Skeletal muscle tissue (tissue), 3 donors: ENCODE measurements at regions not wholly inside any gene's neighbourhood (a gene's known extent, or its start where the extent isn't known, plus 50 kb on each side); places are given as distances from the start of the nearest gene placed in this dataset.
"Not testable (repeated sequence)": the region's sequence is repeated elsewhere in the genome, so short reads cannot be mapped to it uniquely, and the experiment has no call there.

Experiments
- H3K27ac ChIP-seq: one replicate; pipeline ENCODE4 v1.7.0; 2013; ENCODE audit warnings: mild to moderate bottlenecking, low read depth, low read length, inconsistent platforms
- H3K27me3 ChIP-seq, 3 donors: one replicate each; pipeline ENCODE4 v1.7.0; 2013; ENCODE audit warnings: low read length in 3 of 3; ENCODE audit not compliant: control insufficient read depth in 3 of 3, insufficient read depth in 3 of 3
- H3K36me3 ChIP-seq, 3 donors: one replicate each; pipeline ENCODE4 v1.7.0; 2013; ENCODE audit warnings: low read length in 3 of 3; ENCODE audit not compliant: control insufficient read depth in 3 of 3, insufficient read depth in 3 of 3
- H3K4me1 ChIP-seq, 3 donors: one replicate each; pipeline ENCODE4 v1.7.0; 2013; ENCODE audit warnings: low read length in 3 of 3, mild to moderate bottlenecking in 3 of 3; ENCODE audit not compliant: control insufficient read depth in 3 of 3, insufficient read depth in 3 of 3
- H3K4me3 ChIP-seq, 3 donors: one replicate each; pipeline ENCODE4 v1.7.0; 2013; ENCODE audit warnings: low read length in 3 of 3
- H3K9ac ChIP-seq, 3 donors: one replicate each; pipeline ENCODE4 v1.7.0; 2013; ENCODE audit warnings: low read length in 3 of 3, mild to moderate bottlenecking in 3 of 3, moderate library complexity in 2 of 3, low read depth in 1 of 3
- H3K9me3 ChIP-seq, 3 donors: one replicate each; pipeline ENCODE4 v1.7.0; 2013; ENCODE audit warnings: low read length in 3 of 3; ENCODE audit not compliant: control insufficient read depth in 3 of 3
- donor health status: Osteomylitis.

DNA sequence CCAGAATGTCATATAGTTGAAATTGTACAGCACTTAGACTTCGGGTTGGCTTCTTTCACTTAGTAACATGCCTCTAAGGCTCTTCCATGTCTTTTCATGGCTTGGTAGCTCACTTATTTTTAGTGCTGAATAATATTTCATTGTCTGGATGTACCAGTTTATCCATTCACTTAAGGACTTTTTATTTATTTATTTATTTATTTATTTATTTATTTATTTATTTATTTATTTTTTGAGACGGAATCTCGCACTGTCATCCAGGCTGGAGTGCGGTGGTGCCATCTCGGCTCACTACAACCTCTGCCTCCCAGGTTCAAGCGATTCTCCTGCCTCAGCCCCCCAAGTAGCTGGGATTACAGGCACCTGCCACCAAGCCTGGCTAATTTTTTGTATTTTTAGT is 132.9 kb upstream of the ELAC2 start:
- not testable (repeated sequence) for H3K27ac ChIP-seq, H3K4me3 ChIP-seq, H3K4me1 ChIP-seq, H3K9ac ChIP-seq, H3K27me3 ChIP-seq, H3K9me3 ChIP-seq, H3K36me3 ChIP-seq

- no peaks in the 10 kb centered on the region for H3K27me3 ChIP-seq
- no peak overlapping the region for H3K9ac ChIP-seq
- peaks cover 0 to 1% (median 0%) of the 10 kb centered on the region in 3 donors for H3K9me3 ChIP-seq
- no peak overlapping the region for H3K4me3 ChIP-seq
- no peak overlapping the region for H3K27ac ChIP-seq
- no peaks in the 10 kb centered on the region for H3K36me3 ChIP-seq
- H3K4me1 ChIP-seq = no peaks in the 10 kb centered on the region
These were observed 125.2 kb upstream of the ELAC2 start for GRCh38 chr17:13143001-13143400.

GRCh38 chr17:13140750-13141149 is 122.9 kb upstream of the ELAC2 start:
- Histone ChIP-seq H3K4me1 (no peaks in the 10 kb centered on the region), H3K4me3 (no peak overlapping the region), H3K9ac (no peak overlapping the region), H3K9me3 (peaks cover 0 to 1% (median 0%) of the 10 kb centered on the region in 3 donors), H3K36me3 (no peaks in the 10 kb centered on the region), H3K27ac (no peak overlapping the region), H3K27me3 (no peaks in the 10 kb centered on the region)

GRCh38 chr17:13135506-13135905 is 117.7 kb upstream of the ELAC2 start:
- H3K9me3 ChIP-seq = peaks cover 0 to 2% (median 1%) of the 10 kb centered on the region in 3 donors
- no peak overlapping the region for H3K4me3 ChIP-seq
- no peaks in the 10 kb centered on the region for H3K27me3 ChIP-seq
- no peaks in the 10 kb centered on the region for H3K36me3 ChIP-seq
- H3K4me1 ChIP-seq = no peaks in the 10 kb centered on the region
- H3K9ac ChIP-seq = no peak overlapping the region
- H3K27ac ChIP-seq = no peak overlapping the region

DNA sequence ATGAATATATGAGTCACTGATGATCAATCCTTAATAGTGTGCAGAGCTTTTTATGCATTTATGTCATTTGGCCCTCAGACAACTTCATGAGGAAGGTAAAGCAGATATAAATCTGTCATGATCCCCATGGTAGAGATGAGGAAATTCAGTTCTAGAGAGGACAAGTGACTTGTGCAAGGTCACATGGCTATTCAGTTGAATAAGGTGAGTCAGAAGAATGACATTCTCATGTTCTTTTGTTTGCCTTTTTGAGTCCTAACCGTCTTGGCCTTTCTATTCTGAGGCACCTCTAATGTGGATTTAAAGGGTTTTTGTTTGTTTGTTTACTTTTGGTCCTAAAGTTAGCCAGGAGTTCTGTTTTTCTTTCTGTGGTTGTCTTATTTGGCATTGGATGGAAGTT is 116.2 kb upstream of the ELAC2 start:
- no peak overlapping the region for H3K4me3 ChIP-seq
- H3K27ac ChIP-seq = no peak overlapping the region
- H3K9me3 ChIP-seq = peaks cover 0 to 2% (median 0%) of the 10 kb centered on the region in 3 donors
- no peaks in the 10 kb centered on the region for H3K27me3 ChIP-seq
- no peaks in the 10 kb centered on the region for H3K4me1 ChIP-seq
- H3K36me3 ChIP-seq = no peaks in the 10 kb centered on the region
- H3K9ac ChIP-seq = no peak overlapping the region

GRCh38 chr17:13131225-13131624 is 113.4 kb upstream of the ELAC2 start:
- Histone ChIP-seq H3K27me3 (no peaks in the 10 kb centered on the region), H3K36me3 (no peaks in the 10 kb centered on the region), H3K9me3 (peaks cover 0 to 2% (median 0%) of the 10 kb centered on the region in 3 donors), H3K9ac (no peak overlapping the region), H3K4me3 (no peak overlapping the region), H3K4me1 (no peaks in the 10 kb centered on the region), H3K27ac (no peak overlapping the region)

DNA sequence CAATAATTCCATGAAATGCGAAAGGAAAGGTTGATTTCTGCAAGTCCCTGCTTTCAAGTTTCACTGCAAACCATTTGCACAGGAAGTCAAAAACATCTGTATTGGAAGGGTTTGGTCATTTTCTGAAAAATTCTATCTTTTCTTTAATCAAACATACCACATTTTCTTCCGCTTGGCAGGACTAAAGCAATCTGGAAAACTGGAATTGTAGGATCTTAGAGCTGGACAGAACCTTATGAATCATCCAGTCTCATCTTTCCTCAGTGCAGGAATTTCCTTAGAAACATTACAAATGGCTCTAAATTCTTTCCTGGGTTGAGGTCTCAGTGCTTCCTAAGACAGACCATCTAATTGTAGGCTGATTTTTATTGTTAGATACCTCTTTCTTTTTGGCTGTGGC is 111.5 kb upstream of the ELAC2 start:
- no peaks in the 10 kb centered on the region for H3K36me3 ChIP-seq
- H3K9ac ChIP-seq = no peak overlapping the region
- H3K27me3 ChIP-seq = no peaks in the 10 kb centered on the region
- H3K4me3 ChIP-seq = no peak overlapping the region
- H3K4me1 ChIP-seq = no peaks in the 10 kb centered on the region
- H3K9me3 ChIP-seq = peaks cover 0 to 2% (median 0%) of the 10 kb centered on the region in 3 donors
- no peak overlapping the region for H3K27ac ChIP-seq

DNA sequence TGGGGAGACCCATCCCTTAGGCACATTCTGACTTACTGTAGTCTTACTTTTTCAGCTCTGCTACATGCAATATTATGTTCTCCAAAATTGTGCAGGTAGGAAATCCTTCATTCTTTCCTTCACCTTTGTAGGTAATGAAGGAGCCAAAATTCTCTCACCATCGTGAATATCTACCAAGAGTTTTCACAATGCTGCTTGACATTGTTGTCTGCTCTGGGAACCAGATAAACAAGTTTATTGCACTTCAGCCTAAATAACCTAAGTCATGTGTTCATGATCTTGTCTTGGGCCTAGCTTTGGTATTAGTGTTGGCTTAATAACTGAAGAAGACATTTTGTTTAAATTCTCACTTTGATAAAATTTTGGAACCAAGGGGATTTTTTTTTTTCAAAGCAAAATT is 110.8 kb upstream of the ELAC2 start:
- H3K27me3 ChIP-seq = no peaks in the 10 kb centered on the region
- H3K9ac ChIP-seq = no peak overlapping the region
- H3K4me3 ChIP-seq = no peak overlapping the region
- H3K9me3 ChIP-seq = peaks cover 0 to 2% (median 0%) of the 10 kb centered on the region in 3 donors
- no peaks in the 10 kb centered on the region for H3K36me3 ChIP-seq
- no peaks in the 10 kb centered on the region for H3K4me1 ChIP-seq
- no peak overlapping the region for H3K27ac ChIP-seq

- H3K4me1 ChIP-seq = no peaks in the 10 kb centered on the region
- H3K9me3 ChIP-seq = peaks cover 0 to 2% (median 0%) of the 10 kb centered on the region in 3 donors
- H3K27ac ChIP-seq = no peak overlapping the region
- H3K4me3 ChIP-seq = no peak overlapping the region
- no peaks in the 10 kb centered on the region for H3K27me3 ChIP-seq
- H3K36me3 ChIP-seq = no peaks in the 10 kb centered on the region
- H3K9ac ChIP-seq = no peak overlapping the region
These were observed 110.2 kb upstream of the ELAC2 start for GRCh38 chr17:13127921-13128602.

GRCh38 chr17:13120864-13121263 is 103.0 kb upstream of the ELAC2 start:
- no peaks in the 10 kb centered on the region for H3K9me3 ChIP-seq
- no peak overlapping the region for H3K9ac ChIP-seq
- no peaks in the 10 kb centered on the region for H3K4me1 ChIP-seq
- H3K36me3 ChIP-seq = no peaks in the 10 kb centered on the region
- no peak overlapping the region for H3K4me3 ChIP-seq
- H3K27ac ChIP-seq = no peak overlapping the region
- H3K27me3 ChIP-seq = no peaks in the 10 kb centered on the region
